Activated CD4-positive, alpha-beta T cell treated with anti-CD3 and anti-CD28 coated beads for 36 hours (primary cell): ENCODE measurements at regions not wholly inside any gene's neighbourhood (a gene's known extent, or its start where the extent isn't known, plus 50 kb on each side); places are given as distances from the start of the nearest gene placed in this dataset.

Experiments
- ATAC-seq: fragments of 200-7000 bp; cut with Tn5 transposase; one replicate; pipeline ENCODE4 v1.10.0; 2021; ENCODE audit warnings: mild to moderate bottlenecking, moderate library complexity
- CTCF ChIA-PET: fragments of 350-600 bp; sonication (Branson Sonifier 250); formaldehyde crosslinking; loops from one replicate; lab custom pipeline; 2021; ENCODE audit warnings: antibody characterized with exemption; lab: Charles Lee
- POLR2A ChIA-PET: fragments of 350-600 bp; sonication (Branson Sonifier 250); formaldehyde crosslinking; loops from one replicate; lab custom pipeline; 2021; ENCODE audit warnings: antibody characterized with exemption, inconsistent platforms; lab: Charles Lee
- DNase-seq: peaks from one replicate; pipeline ENCODE4 v3.0.0-alpha.2; 2020
- H3K27ac Mint-ChIP-seq: one replicate; pipeline ENCODE4 v1.8.0; 2021; ENCODE audit warnings: mixed read lengths
- H3K27me3 Mint-ChIP-seq: one replicate; pipeline ENCODE4 v1.8.0; 2021; ENCODE audit warnings: mixed read lengths
- H3K36me3 Mint-ChIP-seq: one replicate; pipeline ENCODE4 v1.8.0; 2021; ENCODE audit warnings: low read depth, mixed read lengths
- H3K4me1 Mint-ChIP-seq: one replicate; pipeline ENCODE4 v1.8.0; 2021; ENCODE audit warnings: mixed read lengths
- H3K4me3 Mint-ChIP-seq: one replicate; pipeline ENCODE4 v1.8.0; 2021; ENCODE audit warnings: mild to moderate bottlenecking, moderate library complexity, mixed read lengths
- H3K9me3 Mint-ChIP-seq: one replicate; pipeline ENCODE4 v1.8.0; 2021; ENCODE audit warnings: low read depth, mixed read lengths
- intact Hi-C, 2 experiments: fragments of 100-400 bp; cut with DNase I in 1 of 2; cut with micrococcal nuclease in 1 of 2; formaldehyde crosslinking; loops; one replicate each; pipeline versions ENCODE4 v1.14.2 to v1.15.1; 2022 to 2024; cut with DNase I, micrococcal nuclease

- Mint-ChIP-seq H3K4me3 (no peak overlapping the region), H3K27me3 (peaks cover 9% of the 10 kb centered on the region), H3K9me3 (peaks cover 16% of the 10 kb centered on the region), H3K36me3 (no peaks in the 10 kb centered on the region), H3K4me1 (no peaks in the 10 kb centered on the region), H3K27ac (no peak overlapping the region)
- intact Hi-C loops = no loop called here
- POLR2A ChIA-PET = no interaction called here
- ATAC-seq (no peak), DNase-seq (no peak)
- CTCF ChIA-PET = no interaction called here
Measured at GRCh38 chr12:125451408-125451807, 386.2 kb downstream of the AACS start.

DNA sequence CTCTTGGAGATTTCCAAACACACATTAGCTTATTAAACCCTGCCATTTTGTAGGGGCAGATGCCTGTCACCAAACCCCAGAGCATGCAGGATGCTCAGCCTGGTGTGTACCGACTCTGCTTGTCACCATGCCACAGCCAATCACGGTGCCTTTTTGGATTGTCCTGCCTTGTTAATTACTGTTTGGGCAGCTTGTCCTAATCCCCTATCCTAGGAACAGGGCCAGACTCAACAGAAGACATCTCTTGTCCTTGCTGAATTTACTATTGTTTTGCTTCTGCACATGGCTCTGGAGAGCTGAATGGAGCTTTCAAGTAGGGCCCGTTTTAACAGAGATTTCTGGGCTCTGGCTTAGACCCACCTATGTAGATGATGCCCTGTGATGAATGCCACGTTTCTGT lies 388.5 kb downstream of the AACS start:
- Mint-ChIP-seq H3K4me3 (no peak overlapping the region), H3K4me1 (no peaks in the 10 kb centered on the region), H3K9me3 (peaks cover 16% of the 10 kb centered on the region), H3K27ac (no peak overlapping the region), H3K27me3 (peaks cover 15% of the 10 kb centered on the region), H3K36me3 (no peaks in the 10 kb centered on the region)
- DNase-seq = no peak
- CTCF ChIA-PET = no interaction called here
- intact Hi-C loops = no loop called here
- ATAC-seq = no peak
- POLR2A ChIA-PET = no interaction called here

GRCh38 chr12:125454291-125454690 lies 389.1 kb downstream of the AACS start:
- no peaks in the 10 kb centered on the region for H3K36me3 Mint-ChIP-seq
- ChIA-PET POLR2A (no interaction called here), CTCF (no interaction called here)
- ATAC-seq = no peak
- peaks cover 15% of the 10 kb centered on the region for H3K27me3 Mint-ChIP-seq
- H3K4me1 Mint-ChIP-seq = no peaks in the 10 kb centered on the region
- no peak overlapping the region for H3K4me3 Mint-ChIP-seq
- no peak for DNase-seq
- H3K27ac Mint-ChIP-seq = no peak overlapping the region
- peaks cover 14% of the 10 kb centered on the region for H3K9me3 Mint-ChIP-seq
- intact Hi-C loops = no loop called here

DNA sequence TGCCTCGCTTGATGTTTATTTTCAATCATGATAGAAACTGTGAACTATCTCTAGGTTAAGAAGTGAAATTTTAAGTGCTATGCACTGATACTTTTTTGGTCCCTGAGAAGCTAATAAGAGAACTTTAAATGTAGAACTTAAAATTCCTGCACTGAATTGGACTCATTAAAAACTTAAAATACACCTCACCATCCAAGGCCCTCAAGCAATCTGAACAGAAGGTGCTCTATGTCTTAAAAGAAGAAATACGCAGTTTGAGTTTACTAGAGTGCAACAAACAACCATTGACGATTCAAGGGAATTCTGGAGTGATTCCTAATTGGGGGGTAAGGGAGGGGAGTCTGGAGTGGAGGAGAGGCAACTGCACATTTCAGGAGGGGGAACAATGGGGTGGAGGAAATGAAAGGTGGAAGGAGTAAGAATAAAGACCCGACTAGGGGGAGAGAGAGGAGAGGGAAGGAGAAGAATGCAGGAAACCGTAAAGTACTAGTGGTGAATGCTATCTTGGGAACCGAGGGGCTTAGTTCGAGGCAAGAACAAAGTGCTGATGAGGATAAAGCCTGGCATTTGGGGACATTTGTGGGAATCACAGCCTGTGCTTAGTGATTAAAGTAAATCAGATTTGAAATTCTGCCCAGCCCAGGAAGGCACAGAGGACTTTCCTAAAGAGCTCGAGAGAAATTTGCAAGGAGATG lies 389.7 kb downstream of the AACS start:
- Mint-ChIP-seq H3K27me3 (peaks cover 15% of the 10 kb centered on the region), H3K27ac (no peak overlapping the region)
- DNase-seq = no peak

GRCh38 chr12:125455556-125455955 lies 390.3 kb downstream of the AACS start:
- Mint-ChIP-seq H3K27ac (no peak overlapping the region), H3K27me3 (peaks cover 17% of the 10 kb centered on the region), H3K4me3 (no peak overlapping the region), H3K9me3 (peaks cover 9% of the 10 kb centered on the region), H3K36me3 (no peaks in the 10 kb centered on the region), H3K4me1 (no peaks in the 10 kb centered on the region)
- ChIA-PET CTCF (no interaction called here), POLR2A (no interaction called here)
- intact Hi-C loops = no loop called here
- DNase-seq (no peak), ATAC-seq (no peak)

More for the DNA sequence above, 389.7 kb downstream of the AACS start:
- no peak for ATAC-seq
- Mint-ChIP-seq H3K9me3 (peaks cover 9% of the 10 kb centered on the region), H3K36me3 (no peaks in the 10 kb centered on the region), H3K4me3 (no peak overlapping the region), H3K4me1 (no peaks in the 10 kb centered on the region)
- ChIA-PET CTCF (no interaction called here), POLR2A (no interaction called here)
- intact Hi-C loops = no loop called here

DNA sequence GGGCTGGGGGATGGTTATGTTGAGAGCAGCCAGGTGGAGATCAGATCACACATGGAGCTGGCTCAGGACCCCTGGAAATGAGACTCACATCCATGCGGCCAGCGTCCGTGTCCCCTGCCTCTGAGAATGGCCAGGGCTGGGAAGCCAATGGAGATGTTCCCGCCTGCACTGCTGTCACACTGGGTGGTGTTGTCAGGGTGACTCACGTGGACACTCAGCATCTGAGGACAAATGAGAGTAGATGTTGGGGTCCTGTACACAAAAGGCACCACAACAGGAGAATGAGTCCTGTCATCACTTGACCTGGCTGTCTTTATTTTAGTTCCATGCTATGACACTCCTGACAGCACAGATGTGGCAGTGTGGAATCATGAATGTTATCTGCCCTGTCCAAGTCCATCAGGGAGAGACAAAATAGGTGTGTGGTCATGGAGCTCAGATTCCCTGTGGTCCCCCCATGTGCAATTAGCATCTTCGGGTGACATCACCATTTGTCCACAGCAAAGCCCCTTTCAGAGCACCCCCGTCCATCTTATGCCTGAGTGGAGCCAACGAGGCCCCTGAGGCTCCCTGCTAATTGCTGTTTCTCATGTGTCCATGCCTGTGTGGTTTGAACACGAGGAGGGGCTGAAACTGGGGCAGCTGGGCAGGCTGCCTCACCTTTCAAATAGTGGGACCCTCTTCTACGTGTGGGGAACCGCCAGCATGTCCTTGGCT lies 393.5 kb downstream of the AACS start:
- no peaks in the 10 kb centered on the region for H3K9me3 Mint-ChIP-seq
- ATAC-seq = no peak
- POLR2A ChIA-PET = no interaction called here

GRCh38 chr12:125461831-125462230 lies 396.6 kb downstream of the AACS start:
- ChIA-PET CTCF (no interaction called here), POLR2A (no interaction called here)
- Mint-ChIP-seq H3K9me3 (no peaks in the 10 kb centered on the region), H3K27ac (no peak overlapping the region), H3K27me3 (peaks cover 7% of the 10 kb centered on the region), H3K4me1 (no peaks in the 10 kb centered on the region), H3K4me3 (no peak overlapping the region), H3K36me3 (no peaks in the 10 kb centered on the region)
- intact Hi-C loops = no loop called here
- ATAC-seq (no peak), DNase-seq (no peak)

More for the DNA sequence above, 393.5 kb downstream of the AACS start:
- CTCF ChIA-PET = no interaction called here
- H3K27ac Mint-ChIP-seq = no peak overlapping the region
- no peaks in the 10 kb centered on the region for H3K4me1 Mint-ChIP-seq
- intact Hi-C loops = no loop called here
- DNase-seq = no peak
- H3K27me3 Mint-ChIP-seq = peaks cover 17% of the 10 kb centered on the region
- H3K36me3 Mint-ChIP-seq = no peaks in the 10 kb centered on the region
- H3K4me3 Mint-ChIP-seq = no peak overlapping the region

DNA sequence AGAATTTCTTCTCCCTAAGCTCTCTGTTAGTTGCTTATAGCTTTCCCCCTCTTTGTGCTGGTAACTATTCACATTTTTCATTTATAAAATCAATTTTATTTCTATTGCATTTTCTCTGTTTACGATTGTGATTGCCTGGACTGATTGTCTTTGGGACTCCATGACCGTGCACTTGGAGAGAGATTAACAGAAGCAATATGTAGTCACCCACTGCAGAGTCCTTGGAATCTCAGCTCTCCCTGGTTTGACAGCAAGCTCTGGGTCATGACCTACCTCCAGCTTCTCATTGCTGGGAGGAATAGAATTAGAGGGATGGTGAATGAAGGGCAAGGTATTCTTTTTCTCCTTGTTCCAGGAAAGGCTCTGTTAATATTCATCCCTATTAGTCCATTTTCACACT lies 398.2 kb downstream of the AACS start:
- CTCF ChIA-PET = interaction anchor here (0.5 to 0.9 kb wide), 3 partner anchors 245 to 280 kb away, joined by 3 read pairs; no protein-coding TSS in a partner anchor
- POLR2A ChIA-PET = no interaction called here
- Mint-ChIP-seq H3K4me1 (no peaks in the 10 kb centered on the region), H3K9me3 (no peaks in the 10 kb centered on the region), H3K27me3 (peaks cover 2% of the 10 kb centered on the region), H3K36me3 (no peaks in the 10 kb centered on the region), H3K27ac (no peak overlapping the region), H3K4me3 (no peak overlapping the region)
- ATAC-seq (no peak), DNase-seq (no peak)
- intact Hi-C loops = no loop called here

GRCh38 chr12:125467363-125467762 lies 402.1 kb downstream of the AACS start:
- ChIA-PET POLR2A (no interaction called here), CTCF (no interaction called here)
- no peak overlapping the region for H3K4me3 Mint-ChIP-seq

DNA sequence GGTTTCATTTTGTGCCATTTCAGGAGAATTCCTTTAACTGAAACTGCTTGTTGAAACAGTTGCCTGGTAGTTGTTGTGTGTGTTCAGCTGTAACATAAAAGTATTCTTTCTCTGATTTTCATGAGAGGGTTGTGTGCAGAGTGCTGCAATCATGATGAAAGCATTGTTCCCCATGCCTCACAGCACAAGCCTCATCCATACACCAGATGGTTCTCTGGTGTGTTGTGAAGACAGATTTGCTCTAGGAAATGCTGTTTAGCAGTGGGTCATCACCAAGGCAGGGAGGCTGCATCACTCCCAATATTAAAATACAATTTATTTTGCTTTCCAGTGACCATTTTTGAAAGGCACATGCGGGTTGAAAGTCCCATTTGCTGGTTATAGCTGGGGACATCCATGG lies 404.4 kb downstream of the AACS start:
- intact Hi-C loops = no loop called here
- H3K9me3 Mint-ChIP-seq = no peaks in the 10 kb centered on the region
- no peaks in the 10 kb centered on the region for H3K4me1 Mint-ChIP-seq
- ATAC-seq = no peak
- no peak for DNase-seq
- no peak overlapping the region for H3K27ac Mint-ChIP-seq
- H3K4me3 Mint-ChIP-seq = no peak overlapping the region
- H3K27me3 Mint-ChIP-seq = peaks cover under 1% of the 10 kb centered on the region
- CTCF ChIA-PET = no interaction called here
- no peaks in the 10 kb centered on the region for H3K36me3 Mint-ChIP-seq
- POLR2A ChIA-PET = no interaction called here

More at GRCh38 chr12:125467363-125467762, 402.1 kb downstream of the AACS start:
- H3K4me1 Mint-ChIP-seq = no peaks in the 10 kb centered on the region
- no peak for ATAC-seq
- H3K36me3 Mint-ChIP-seq = no peaks in the 10 kb centered on the region
- H3K27ac Mint-ChIP-seq = no peak overlapping the region
- intact Hi-C loops = no loop called here
- no peaks in the 10 kb centered on the region for H3K27me3 Mint-ChIP-seq
- DNase-seq = no peak
- H3K9me3 Mint-ChIP-seq = no peaks in the 10 kb centered on the region

GRCh38 chr12:125470838-125471783 lies 405.9 kb downstream of the AACS start:
- no peak overlapping the region for H3K4me3 Mint-ChIP-seq
- no peak overlapping the region for H3K27ac Mint-ChIP-seq
- DNase-seq (no peak), ATAC-seq (no peak)
- intact Hi-C loops = no loop called here
- H3K36me3 Mint-ChIP-seq = no peaks in the 10 kb centered on the region
- no peaks in the 10 kb centered on the region for H3K9me3 Mint-ChIP-seq
- no peaks in the 10 kb centered on the region for H3K4me1 Mint-ChIP-seq
- ChIA-PET POLR2A (no interaction called here), CTCF (interaction anchor here (0.6 kb wide), 1 partner anchor 1257 kb away, joined by 3 read pairs; no protein-coding TSS in a partner anchor)
- peaks cover 2% of the 10 kb centered on the region for H3K27me3 Mint-ChIP-seq
